Stimulated activated CD8-positive, alpha-beta memory T cell treated with anti-CD3 and anti-CD28 coated beads, Interleukin-2, amount 100 ng/mL, for 48 hours (primary cell): ENCODE measurements at regions not wholly inside any gene's neighbourhood (a gene's known extent, or its start where the extent isn't known, plus 50 kb on each side); places are given as distances from the start of the nearest gene placed in this dataset.

Source experiments
- DNase-seq, 2 donors: peaks; one replicate each; pipeline ENCODE4 v3.0.0-alpha.2; 2020; ENCODE audit warnings: low read depth in 2 of 2

DNA sequence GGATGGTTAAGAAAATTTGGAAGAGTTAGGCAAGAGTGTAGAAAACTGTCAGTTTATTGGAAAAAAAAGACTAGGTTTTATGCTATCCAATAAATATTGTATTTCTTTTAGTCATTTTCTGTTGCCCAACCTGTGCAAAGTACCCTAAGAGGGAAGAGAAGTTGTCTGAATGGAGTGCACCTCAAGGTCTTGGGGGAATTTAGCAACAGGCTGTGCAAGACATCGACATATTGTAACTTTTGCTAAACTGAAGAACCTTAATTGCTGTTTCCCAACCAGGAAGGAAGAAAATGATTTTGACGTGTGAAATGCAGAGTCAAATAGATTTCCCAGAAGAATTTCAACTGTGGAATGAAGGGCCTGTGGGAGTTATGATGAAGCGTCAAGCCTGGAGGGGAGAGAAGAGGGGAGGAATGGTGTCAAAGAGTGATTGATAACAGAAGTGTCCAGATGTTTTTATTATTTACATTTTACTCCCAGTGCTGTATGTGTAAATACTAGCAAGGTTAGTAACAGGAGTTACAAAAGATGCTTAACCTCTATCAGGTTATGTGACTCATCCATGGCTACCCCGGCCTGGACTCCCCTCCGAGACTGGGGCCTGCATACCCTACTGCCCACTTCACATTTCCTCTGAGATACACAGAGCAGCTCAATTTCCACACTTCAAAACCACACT lies 246.8 kb downstream of the MYLK4 start:
- DNase-seq: no peak

DNA sequence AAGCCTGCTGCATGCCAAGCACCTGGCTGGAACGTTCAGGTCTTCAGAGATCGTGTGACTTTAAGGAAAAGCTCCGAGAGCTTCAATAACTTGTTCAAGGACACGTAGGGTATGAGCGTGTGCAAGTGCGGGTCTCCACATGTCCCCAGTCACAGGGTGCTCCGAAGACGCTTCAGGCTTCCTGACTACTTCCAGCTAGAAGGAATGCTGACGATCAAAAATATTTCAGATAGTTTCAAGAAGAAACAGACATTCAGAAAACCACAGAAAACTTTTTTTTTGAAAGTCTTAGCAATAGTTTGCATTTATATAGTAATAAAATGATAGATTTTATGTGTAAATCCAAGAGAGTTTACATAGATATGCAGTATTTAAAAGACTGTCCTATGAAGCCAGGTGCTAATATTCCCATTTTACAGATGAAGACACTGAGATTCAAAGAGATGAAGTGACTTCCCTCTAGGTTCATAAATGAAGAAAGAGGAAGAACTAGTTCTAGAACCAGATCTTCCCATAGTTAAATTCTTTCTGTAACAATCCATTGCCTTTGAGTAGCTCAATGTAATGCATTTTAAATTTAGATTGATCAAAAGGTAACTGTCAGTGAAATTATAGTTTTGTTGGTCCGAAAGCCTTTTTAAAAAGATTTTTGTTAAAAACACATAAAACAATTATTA lies 247.6 kb downstream of the MYLK4 start:
- DNase-seq: no peak

DNA sequence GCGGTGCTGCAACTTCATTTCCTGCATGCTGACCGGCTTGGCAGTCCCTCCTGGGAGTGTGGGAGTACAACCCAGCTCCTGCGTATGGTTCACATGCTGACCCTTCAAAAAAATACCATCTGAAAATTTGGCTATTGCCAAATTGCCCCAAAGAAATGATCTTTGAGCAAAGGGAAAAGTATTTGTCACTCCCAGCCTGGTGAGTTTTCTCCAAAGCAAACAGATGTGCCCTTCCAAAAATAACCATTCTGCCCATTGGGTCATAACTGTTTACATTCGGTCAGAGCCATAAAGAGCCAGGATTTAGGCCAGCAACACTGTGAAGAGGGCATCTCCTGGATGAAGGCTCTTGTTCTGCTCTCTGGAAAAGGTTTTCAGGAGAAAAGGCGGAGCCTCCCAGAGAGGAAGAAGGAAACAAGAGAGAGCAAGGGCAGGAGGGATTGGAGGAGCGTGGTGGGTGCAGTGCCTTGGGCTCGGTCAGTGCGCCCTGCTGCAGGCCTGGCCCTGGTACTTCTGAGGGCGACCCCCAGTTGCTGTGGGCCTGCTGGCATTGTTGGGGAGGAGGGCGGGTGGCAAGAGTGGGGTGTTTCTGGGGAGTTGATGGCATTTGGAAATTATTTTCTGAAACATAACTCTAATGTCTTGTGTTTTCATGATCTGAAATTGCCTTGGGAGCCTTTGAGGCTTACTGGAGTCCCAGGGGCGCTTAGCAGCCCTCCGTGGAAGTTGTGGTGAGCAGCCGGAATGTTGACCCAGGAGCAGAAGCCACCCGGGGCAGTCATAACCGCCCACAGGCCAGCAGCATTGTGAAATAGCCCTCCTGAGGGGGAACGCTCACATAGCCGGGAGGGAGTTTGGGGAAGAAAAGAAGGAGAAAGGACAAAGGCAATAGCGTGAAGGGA lies 248.4 kb downstream of the MYLK4 start:
- DNase-seq: no peak

DNA sequence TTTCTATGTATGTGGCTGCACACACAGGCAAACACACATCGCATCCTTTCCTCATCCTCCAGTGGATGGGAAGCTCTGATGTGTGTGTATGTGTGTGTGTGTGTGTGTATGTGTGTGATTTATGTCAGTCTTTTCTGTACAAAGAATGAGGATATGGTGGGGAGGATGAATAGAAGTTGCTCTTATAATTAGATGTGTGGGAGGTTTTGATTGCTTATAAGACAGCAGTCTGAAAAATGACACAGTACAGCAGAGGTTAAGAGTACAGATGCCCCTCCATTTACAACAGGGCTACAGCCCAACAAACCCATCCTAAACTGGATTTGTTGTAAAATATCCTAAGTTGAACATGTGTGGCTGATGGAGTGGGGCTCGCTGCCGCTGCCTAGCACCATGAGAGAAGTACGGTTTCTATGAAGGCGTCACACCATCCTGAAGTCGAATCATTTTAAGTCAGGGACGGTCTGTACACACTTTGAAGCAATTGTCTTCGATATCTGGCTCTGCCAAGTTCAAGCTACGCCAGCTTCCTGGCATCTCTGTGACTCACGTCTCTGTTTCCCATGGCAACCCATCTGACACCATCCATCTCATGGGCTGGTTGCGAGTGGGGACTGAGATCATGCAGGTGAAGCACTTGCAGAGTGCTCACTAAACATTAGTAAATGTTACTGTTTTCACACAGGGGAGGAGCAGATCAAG lies 252.6 kb downstream of the MYLK4 start:
- DNase-seq: no peak

DNA sequence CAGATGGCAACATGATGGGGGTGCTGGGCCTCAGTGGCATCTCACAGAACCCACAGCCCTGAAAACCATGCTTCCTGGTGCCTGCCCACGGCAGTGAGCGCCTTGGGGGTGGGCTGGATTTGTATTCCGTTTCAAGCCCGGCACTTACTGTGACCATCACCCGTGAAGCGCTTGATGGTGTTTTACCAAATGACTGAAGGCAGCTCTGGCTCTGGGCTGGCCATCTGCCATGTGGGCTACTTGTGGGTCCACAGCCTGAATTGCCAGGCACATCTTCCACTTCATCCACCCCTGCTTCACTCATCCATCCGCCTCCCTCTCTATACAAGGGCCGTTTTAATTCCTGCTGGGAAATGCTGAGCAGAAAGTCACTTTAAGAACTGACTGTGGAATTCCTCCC lies 250.9 kb upstream of the GMDS start:
- no peak for DNase-seq

DNA sequence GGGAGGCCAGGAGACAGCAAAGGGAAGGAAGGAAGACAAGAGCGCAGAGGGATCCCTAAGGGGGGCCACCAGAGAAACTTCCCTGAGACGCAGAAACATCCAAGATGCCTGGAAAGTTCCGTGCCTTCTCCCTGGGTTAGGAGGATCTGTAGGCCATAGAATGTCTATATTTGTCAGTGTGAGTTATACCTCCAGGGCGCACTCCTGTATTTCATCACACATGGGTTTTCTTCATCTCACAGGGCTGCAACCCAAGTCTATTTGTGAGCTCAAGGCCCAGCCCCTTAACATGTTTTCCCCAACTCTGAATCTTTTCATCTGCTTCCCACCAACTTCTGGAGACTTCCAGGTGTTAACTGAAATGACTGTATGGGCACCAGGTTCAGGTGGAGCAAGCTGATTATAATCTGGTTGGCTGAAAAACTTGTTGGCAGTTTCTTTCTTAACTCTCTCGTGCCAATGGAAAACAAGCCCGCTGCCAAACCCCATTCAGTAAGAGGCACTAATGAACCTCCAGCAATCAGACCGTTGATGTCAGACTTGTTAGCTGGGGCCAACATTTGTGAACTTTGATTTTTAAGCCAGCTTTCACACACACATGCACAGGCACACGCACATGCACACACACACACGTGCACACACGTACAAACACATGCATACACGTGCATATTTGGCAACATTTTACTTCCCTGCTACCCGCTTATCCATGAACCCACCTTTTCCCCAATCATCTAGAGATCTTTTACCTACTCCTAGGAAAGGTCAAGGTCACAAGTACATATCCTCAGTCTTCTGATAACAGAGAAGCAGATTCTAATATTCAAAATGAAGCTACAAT lies 247.5 kb upstream of the GMDS start:
- DNase-seq: no peak

DNA sequence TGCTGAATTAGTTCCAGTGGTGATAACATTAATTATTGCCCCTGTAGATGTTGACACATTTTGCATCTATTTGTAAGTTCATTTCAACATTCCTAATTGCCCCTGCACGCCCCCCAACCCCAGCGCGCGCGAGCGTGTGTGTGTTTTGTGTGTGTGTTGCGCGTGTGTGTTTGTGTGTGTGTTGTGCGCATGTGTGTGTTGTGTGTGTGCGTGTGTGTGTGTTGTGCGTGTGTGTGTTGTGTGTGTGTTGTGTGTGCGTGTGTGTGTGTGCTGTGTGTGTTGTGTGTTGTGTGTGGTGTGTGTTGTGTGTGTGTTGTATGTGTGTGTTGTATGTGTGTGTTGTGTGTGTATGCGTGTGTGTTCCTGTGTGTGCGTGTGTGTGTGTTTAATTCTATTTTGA lies 245.7 kb upstream of the GMDS start:
- DNase-seq: no peak

DNA sequence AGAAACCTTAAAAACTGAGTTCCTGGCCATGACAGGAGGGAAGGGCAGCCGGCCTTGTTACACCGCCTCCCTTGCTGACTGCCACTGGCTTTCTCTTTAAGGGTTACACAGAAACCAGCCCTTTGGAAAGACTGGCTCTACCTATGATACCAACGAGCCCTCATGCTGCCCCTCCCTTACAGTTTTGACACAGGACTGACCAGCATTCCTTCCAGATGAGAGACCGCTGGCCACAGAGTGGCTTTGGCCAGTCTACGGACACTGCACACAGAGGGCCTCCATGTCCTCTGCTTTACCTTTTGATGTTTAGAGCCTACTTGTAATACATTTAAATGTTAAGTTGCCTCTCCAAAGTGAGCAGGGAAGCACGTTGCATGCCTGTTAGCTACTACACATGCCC lies 243.2 kb upstream of the GMDS start:
- no peak for DNase-seq

DNA sequence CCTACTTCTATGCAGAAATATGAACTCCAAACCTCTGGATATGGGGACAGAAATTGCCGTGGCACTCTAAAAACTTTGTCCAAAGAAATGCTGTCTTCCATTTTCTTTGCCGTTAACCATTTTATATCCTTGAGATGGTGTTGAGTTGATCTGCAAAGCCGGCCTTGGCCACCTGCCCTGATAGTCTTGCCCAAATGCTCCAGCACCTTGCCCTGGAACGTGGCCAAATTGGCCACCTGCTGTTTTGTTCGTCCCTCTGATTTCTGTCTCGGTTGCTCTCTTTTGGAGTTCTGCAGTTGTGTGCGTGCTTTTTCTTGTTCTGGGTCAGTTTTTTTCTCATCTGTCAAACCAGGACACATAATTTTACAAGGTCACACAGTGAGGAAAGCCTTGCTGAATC lies 239.7 kb upstream of the GMDS start:
- DNase-seq: no peak

DNA sequence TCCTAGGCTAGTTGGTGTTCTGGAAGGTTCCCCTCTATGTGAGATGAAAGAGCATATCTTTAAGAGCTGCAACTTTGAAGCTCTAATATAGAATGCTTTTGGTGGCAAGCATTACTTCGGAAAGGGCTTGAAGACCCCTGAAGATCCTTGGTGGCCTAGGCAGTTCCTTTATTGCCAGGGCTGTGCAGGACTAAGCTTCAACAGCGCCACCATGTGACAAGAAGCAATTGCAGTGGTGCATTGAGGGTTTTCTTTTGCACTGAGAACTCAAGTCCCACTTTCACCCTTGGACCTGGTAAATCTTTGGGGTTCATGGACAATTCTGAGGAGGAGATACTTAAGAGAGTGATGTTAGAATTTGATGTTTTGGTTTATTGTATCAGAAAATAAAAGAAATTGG lies 237.4 kb upstream of the GMDS start:
- no peak for DNase-seq

DNA sequence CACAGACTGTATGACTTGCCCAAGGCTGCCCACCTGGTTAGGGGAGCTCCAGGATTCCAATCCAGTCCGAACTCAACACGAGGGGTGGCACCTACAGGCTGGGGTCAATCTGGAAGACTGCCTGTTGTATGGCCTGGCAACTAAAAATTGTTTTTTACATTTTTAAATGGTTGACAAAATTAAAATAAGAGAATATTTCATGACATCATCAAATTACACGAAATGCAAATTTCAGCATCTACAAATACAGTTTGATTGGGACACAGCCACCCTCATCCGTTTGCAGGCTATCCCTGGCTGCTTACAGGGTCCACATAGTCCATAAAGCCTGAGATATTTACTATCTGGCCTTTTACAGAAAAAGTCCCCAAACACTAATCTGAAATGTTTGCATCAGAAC lies 235.9 kb upstream of the GMDS start:
- DNase-seq: no peak

DNA sequence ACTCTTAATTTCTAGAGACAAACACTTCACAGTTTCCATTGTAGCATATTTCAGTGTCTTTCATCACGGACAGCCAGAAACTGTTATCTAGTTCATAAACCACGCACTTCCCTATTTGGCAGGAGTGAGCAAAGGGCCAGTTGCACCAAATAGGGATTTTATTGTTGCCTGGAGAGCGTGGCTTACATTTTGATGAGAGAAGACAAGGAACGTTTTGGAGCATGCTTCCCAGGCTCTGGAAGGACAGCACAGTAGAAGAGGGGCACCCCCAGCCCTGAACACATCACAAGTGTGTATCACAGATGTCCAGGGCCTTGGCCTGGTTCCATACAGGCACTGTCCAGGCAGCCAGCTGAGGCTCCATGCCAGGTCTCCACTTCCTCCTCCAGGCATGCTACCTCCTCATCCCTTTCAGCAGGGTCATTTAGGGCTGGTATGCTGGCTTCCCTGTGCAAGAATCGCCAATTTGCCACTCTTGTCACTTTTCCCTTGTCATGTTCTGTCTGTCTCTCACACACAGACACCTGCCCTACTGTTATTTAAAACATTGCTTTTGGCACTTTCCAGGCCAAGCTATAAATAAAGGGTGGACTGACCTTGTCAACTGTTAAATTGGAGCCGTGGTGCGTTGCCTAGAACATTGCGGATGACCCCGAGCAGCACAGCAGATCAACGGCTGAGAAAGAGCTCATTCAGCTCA lies 235.0 kb upstream of the GMDS start:
- no peak for DNase-seq

DNA sequence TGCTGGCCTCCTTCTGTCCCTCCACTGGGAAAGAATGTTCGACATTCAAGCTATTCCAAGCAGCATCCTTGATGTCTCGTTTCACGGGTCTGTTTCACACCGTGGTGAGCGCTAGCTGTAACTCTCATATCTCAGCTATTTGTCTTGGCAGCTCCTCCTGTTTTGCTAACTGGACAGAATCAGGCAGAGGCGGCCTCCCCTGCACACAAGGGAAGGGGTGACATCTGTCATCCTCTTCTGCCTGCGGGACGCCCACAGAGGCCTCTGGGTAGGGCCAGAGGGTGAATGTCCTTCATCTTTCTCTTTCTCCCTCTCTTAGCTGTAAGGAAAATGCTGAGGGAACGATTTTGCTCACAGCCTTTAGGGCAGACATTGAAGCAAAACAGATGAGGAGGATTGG lies 232.8 kb upstream of the GMDS start:
- no peak for DNase-seq

DNA sequence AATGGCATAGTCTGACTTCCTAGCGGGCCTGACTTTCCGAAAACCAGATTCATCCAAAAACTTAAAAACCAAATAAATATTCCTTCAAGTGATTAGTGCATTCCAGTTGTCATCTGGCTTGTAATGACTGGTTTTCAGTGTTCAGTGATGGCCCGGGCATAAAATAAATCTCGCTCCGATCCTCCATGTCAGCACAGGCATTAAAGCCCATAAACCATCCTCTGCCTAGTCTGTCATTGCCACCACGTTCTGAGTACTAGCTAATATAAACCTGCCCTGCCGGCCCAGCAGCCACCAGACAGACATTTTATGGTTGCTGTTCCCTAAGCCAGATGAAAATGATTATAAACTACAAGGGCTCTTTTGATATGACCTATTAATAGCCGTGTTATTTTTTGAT lies 232.3 kb upstream of the GMDS start:
- no peak for DNase-seq

DNA sequence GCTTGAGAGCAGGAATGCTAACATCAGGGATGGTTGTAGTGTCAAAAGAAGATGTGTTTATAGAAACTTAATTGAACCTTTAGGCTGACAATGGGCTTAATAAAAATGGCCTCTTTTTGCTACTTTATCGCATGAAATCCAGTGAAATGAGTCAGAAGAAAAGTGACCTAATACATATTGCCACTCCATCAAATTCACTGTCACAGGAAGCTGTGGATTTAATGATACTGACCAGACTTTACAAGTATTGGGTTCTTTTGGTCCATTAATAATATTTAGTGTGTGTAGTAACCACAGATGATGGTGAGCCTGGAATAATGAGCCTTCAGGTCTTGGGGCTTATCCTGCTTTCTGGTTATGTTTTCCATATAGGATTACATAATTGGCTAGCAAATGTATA lies 231.8 kb upstream of the GMDS start:
- DNase-seq: no peak

DNA sequence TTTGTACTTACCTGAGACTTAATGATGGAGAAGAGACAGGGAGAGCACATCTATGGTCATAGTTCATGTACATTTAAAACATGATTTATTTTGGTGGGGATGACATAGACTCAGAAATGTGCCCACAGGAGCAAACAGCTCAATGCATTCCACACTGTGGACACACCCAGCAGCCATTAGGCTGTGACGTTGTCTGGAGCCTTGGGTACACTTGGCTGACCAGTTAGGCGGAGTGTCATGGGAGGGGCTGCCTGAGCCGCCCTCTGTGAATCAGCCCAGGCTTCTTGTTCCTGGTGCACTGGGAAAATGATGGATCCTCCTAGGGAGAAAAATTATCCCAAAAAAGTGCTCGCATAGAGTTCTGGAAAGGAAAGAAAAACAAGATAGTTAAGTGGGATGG lies 231.0 kb upstream of the GMDS start:
- DNase-seq: no peak

DNA sequence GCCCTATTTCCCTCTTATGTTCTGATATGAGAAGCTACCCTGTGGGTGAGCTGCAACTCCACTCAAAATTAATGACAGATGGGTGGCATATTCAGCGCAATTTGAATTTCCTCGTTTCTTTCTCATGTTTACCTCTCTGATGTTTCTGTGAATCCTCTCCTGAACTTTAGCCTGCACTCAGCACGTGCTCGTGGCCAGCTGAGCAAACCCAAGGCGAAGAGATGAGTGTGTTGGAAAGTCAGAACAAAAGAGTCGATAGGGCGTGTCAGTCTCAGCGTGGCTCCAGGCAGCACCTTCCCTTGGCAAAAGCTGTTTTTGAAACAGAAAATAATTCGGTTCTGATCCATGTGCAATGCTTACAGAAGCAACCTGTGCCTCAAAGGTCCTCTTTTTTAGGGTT lies 226.1 kb upstream of the GMDS start:
- no peak for DNase-seq

DNA sequence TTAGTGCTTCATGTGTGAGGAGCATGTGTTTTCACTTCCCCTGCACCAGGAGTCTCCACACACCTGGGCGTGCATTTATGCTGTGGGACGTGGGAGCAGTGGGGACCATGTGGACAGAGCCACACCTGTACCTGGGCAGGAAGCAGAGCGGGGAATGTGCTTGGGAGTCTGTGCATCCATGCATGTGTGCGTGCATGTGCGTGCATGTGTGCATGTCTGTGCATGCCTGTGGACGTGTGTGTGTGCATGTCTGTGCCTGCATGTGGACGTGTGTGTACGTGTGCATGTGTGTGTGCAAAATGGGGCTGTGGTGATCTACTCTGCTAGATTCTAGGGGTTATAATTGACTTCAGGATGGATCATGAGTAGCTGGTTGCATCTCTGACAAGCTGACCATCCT lies 224.0 kb upstream of the GMDS start:
- no peak for DNase-seq

DNA sequence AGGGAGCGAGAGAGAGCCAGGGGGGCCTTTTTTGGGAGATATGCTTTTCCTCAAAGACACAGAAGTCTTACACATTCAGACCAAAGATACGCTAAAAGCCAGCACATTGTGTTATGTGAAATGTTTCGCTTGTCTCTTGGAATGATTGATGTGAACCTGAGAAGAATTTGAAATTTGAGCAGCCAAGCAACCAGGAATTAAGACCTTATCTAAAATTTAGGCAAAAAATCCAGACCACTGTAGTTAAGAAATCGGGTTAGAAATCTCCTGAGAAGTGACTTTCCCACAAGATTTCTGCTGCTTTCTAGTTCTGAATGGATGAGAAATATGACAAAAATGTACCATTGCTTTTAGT lies 223.2 kb upstream of the GMDS start:
- no peak for DNase-seq

DNA sequence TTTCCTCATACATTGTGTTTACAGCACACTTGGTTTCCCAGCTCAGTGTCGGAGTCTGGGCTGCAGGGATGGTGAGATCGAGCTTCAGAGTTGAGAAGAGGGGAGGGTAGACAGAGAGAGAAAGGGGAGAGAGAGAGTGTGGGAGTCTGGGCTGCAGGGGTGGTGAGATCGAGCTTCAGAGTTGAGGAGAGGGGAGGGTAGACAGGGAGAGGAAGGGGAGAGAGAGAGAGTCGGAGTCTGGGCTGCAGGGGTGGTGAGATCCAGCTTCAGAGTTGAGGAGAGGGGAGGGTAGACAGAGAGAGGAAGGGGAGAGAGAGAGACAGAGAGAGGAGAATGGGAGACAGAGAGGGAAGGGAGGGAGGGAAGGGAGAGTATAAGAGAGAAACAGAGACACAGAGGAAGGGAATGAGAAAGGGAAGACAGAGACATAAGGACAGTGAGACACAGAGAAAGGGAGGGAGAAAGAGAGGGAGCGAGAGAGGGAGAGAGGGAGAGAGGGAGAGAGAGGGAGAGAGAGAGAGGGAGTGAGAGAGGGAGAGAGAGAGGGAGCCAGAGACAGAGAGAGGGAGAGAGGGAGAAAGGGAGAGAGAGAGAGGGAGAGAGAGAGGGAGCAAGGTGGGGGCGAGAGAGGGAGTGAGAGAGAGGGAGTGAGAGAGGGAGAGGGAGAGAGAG lies 222.7 kb upstream of the GMDS start:
- no peak for DNase-seq
